NCI-H146 treated with DMSO at 0.1 percent for 48 hours (cell line): ENCODE measurements at regions not wholly inside any gene's neighbourhood (a gene's known extent, or its start where the extent isn't known, plus 50 kb on each side); places are given as distances from the start of the nearest gene placed in this dataset.

ENCODE experiments used
- DNase-seq: peaks from one replicate; lab custom pipeline; 2025; ENCODE audit not compliant: unreplicated experiment; lab: John Stamatoyannopoulos, UW

- DNase-seq, result no peak
Measured at GRCh38 chr3:72568083-72568482, 280.2 kb downstream of the SHQ1 start.

- no peak for DNase-seq
Measured at GRCh38 chr3:72567474-72567873, 280.8 kb downstream of the SHQ1 start.

GRCh38 chr3:72565593-72565992 lies 282.7 kb downstream of the SHQ1 start:
- DNase-seq, result no peak

- DNase-seq, result no peak
Measured at GRCh38 chr3:72563690-72564370, 284.4 kb downstream of the SHQ1 start.

- no peak for DNase-seq
Measured at GRCh38 chr3:72560846-72561675, 287.2 kb downstream of the SHQ1 start.

- DNase-seq, result no peak
Measured at GRCh38 chr3:72559385-72559784, 288.9 kb downstream of the SHQ1 start.

- DNase-seq, result no peak
Measured at GRCh38 chr3:72558001-72558400, 290.2 kb downstream of the SHQ1 start.

- DNase-seq, result no peak
Measured at GRCh38 chr3:72555714-72556113, 292.5 kb downstream of the SHQ1 start.

GRCh38 chr3:72554689-72555088 lies 293.6 kb downstream of the SHQ1 start:
- no peak for DNase-seq

- DNase-seq, result no peak
Measured at GRCh38 chr3:72553298-72553697, 294.9 kb downstream of the SHQ1 start.

GRCh38 chr3:72550582-72551262 lies 297.5 kb downstream of the SHQ1 start:
- DNase-seq, result no peak

GRCh38 chr3:72549761-72550581 lies 298.3 kb downstream of the SHQ1 start:
- no peak for DNase-seq

- no peak for DNase-seq
Measured at GRCh38 chr3:72548981-72549380, 299.3 kb downstream of the SHQ1 start.

- DNase-seq, result no peak
Measured at GRCh38 chr3:72548461-72548860, 299.8 kb downstream of the SHQ1 start.

GRCh38 chr3:72547183-72547582 lies 301.1 kb downstream of the SHQ1 start:
- DNase-seq, result no peak

- no peak for DNase-seq
Measured at GRCh38 chr3:72544239-72544638, 304.0 kb downstream of the SHQ1 start.

- no peak for DNase-seq
Measured at GRCh38 chr3:72543246-72543645, 305.0 kb downstream of the SHQ1 start.

GRCh38 chr3:72542781-72543180 lies 305.5 kb downstream of the SHQ1 start:
- no peak for DNase-seq

- no peak for DNase-seq
Measured at GRCh38 chr3:72539856-72540255, 308.4 kb downstream of the SHQ1 start.

GRCh38 chr3:72538070-72538745 lies 310.0 kb downstream of the SHQ1 start:
- no peak for DNase-seq

- no peak for DNase-seq
Measured at GRCh38 chr3:72537448-72537847, 310.8 kb downstream of the SHQ1 start.
